Upper lobe of left lung (tissue), 6 donors: ENCODE measurements at regions not wholly inside any gene's neighbourhood (a gene's known extent, or its start where the extent isn't known, plus 50 kb on each side); places are given as distances from the start of the nearest gene placed in this dataset.

ENCODE experiments used
- ATAC-seq, 2 donors: fragments of 200-7000 bp; cut with Tn5 transposase; one replicate each; pipeline ENCODE4 v1.9.1; 2022; ENCODE audit warnings: mild to moderate bottlenecking in 2 of 2, moderate library complexity in 2 of 2; ENCODE audit not compliant: low FRiP score in 2 of 2
- DNase-seq, 2 donors: peaks; one replicate each; pipeline ENCODE4 v3.0.0-alpha.2; 2019 to 2020
- H3K27ac ChIP-seq, 4 donors: fragments of 200-600 bp; sonication (generic); one replicate each; pipeline ENCODE4 v1.5.1; 2016 to 2019
- H3K27me3 ChIP-seq, 4 donors: fragments of 200-600 bp; sonication (generic); one replicate each; pipeline ENCODE4 v1.5.1; 2017 to 2019
- H3K36me3 ChIP-seq, 4 donors: fragments of 200-600 bp; sonication (generic); one replicate each; pipeline ENCODE4 v1.5.1; 2016 to 2019
- H3K4me1 ChIP-seq, 4 donors: fragments of 200-600 bp; sonication (generic); one replicate each; pipeline ENCODE4 v1.5.1; 2018 to 2019
- H3K4me3 ChIP-seq, 4 donors: fragments of 200-600 bp; sonication (generic); one replicate each; pipeline ENCODE4 v1.5.1; 2017 to 2019; ENCODE audit warnings: mild to moderate bottlenecking in 2 of 4, moderate library complexity in 1 of 4
- H3K9me3 ChIP-seq, 4 donors: fragments of 200-600 bp; sonication (generic); one replicate each; pipeline ENCODE4 v1.5.1; 2018 to 2019
- CTCF ChIP-seq, 6 experiments: fragments of 450-650 bp in 4 of 6; fragments of 200-600 bp in 2 of 6; sonication (generic) in 2 of 6; IDR thresholded peaks; one replicate each; pipeline ENCODE4 v1.5.1; 2016 to 2019; ENCODE audit warnings: antibody characterized with exemption in 6 of 6
- EP300 ChIP-seq, 4 donors: sonication (generic); formaldehyde crosslinking; IDR thresholded peaks; one replicate each; pipeline ENCODE4 v1.5.1; 2017; ENCODE audit warnings: antibody characterized with exemption in 4 of 4, control low read depth in 2 of 4
- POLR2A ChIP-seq, 4 donors: fragments of 450-650 bp; IDR thresholded peaks; one replicate each; pipeline ENCODE4 v1.5.1; 2016 to 2017; ENCODE audit warnings: antibody characterized with exemption in 4 of 4, mild to moderate bottlenecking in 2 of 4
- POLR2AphosphoS5 ChIP-seq, 2 donors: sonication (generic); formaldehyde crosslinking; IDR thresholded peaks; one replicate each; pipeline ENCODE4 v1.5.1; 2017; ENCODE audit warnings: antibody characterized with exemption in 2 of 2
- WGBS, 2 donors: methylation state at CpG; one replicate each; pipeline ENCODE4 v1.1.5; 2017 to 2018; 5-methylcytosine and 5-hydroxymethylcytosine counted together
- donor health status: DM: no; HTN: no; CAD: no; lungs with moderate emphysema.
- donor health status: DM: no; HTN: yes; CAD: no; lungs with severe emphysema.

GRCh38 chr13:43981091-43981490 lies 101.4 kb downstream of the LACC1 start:
- no peak for TF ChIP-seq EP300 (IDR thresholded peaks at IDR 0.05)
- TF ChIP-seq POLR2A (IDR thresholded peaks at IDR 0.05) = no peak
- TF ChIP-seq CTCF (IDR thresholded peaks at IDR 0.05) = no peak
- no peak for DNase-seq
- no peaks in the 10 kb centered on the region for H3K36me3 ChIP-seq
- H3K4me1 ChIP-seq = no peaks in the 10 kb centered on the region
- no peak overlapping the region for H3K27ac ChIP-seq
- ATAC-seq = no peak
- no peak overlapping the region for H3K4me3 ChIP-seq
- no peaks in the 10 kb centered on the region for H3K9me3 ChIP-seq
- no peaks in the 10 kb centered on the region for H3K27me3 ChIP-seq
- 91 to 95% methylated on average over 5 of the region's 5 CpGs for WGBS, 2 donors

- 85 to 87% methylated on average over 3 of the region's 3 CpGs for whole genome bisulfite sequencing, 2 donors
- H3K4me1 ChIP-seq = no peaks in the 10 kb centered on the region
- H3K36me3 ChIP-seq = no peaks in the 10 kb centered on the region
- DNase-seq = no peak
- ATAC-seq = no peak
- no peak overlapping the region for H3K27ac ChIP-seq
- TF ChIP-seq POLR2A (IDR thresholded peaks at IDR 0.05) = no peak
- TF ChIP-seq EP300 (IDR thresholded peaks at IDR 0.05) = no peak
- TF ChIP-seq CTCF (IDR thresholded peaks at IDR 0.05) = no peak
- TF ChIP-seq POLR2AphosphoS5 (IDR thresholded peaks at IDR 0.05) = no peak
- H3K27me3 ChIP-seq = no peaks in the 10 kb centered on the region
- no peak overlapping the region for H3K4me3 ChIP-seq
- H3K9me3 ChIP-seq = no peaks in the 10 kb centered on the region
Observed at GRCh38 chr13:43981512-43982301, 102.0 kb downstream of the LACC1 start.

- Histone ChIP-seq H3K27me3 (no peaks in the 10 kb centered on the region), H3K4me3 (no peak overlapping the region), H3K4me1 (no peaks in the 10 kb centered on the region), H3K36me3 (no peaks in the 10 kb centered on the region), H3K9me3 (no peaks in the 10 kb centered on the region), H3K27ac (no peak overlapping the region)
- no peak for ATAC-seq
- 84 to 87% methylated on average over 7 of the region's 7 CpGs for WGBS, 2 donors
- no peak for DNase-seq
- TF ChIP-seq EP300 (IDR thresholded peaks at IDR 0.05) = no peak
- TF ChIP-seq CTCF (IDR thresholded peaks at IDR 0.05) = no peak
- TF ChIP-seq POLR2A (IDR thresholded peaks at IDR 0.05) = no peak
- TF ChIP-seq POLR2AphosphoS5 (IDR thresholded peaks at IDR 0.05) = no peak
Observed at GRCh38 chr13:43983373-43983772, 103.7 kb downstream of the LACC1 start.

- TF ChIP-seq CTCF (IDR thresholded peaks at IDR 0.05) (no peak), POLR2A (IDR thresholded peaks at IDR 0.05) (no peak), POLR2AphosphoS5 (IDR thresholded peaks at IDR 0.05) (no peak), EP300 (IDR thresholded peaks at IDR 0.05) (no peak)
- DNase-seq = no peak
- H3K4me3 ChIP-seq = no peak overlapping the region
- no peak for ATAC-seq
- no peaks in the 10 kb centered on the region for H3K9me3 ChIP-seq
- no peak overlapping the region for H3K27ac ChIP-seq
- no peaks in the 10 kb centered on the region for H3K27me3 ChIP-seq
- no peaks in the 10 kb centered on the region for H3K4me1 ChIP-seq
- 88 to 94% methylated on average over 2 of the region's 2 CpGs for WGBS, 2 donors
- H3K36me3 ChIP-seq = no peaks in the 10 kb centered on the region
Observed at GRCh38 chr13:43984292-43984691, 104.6 kb downstream of the LACC1 start.
